H9 (cell line): ENCODE measurements at regions not wholly inside any gene's neighbourhood (a gene's known extent, or its start where the extent isn't known, plus 50 kb on each side); places are given as distances from the start of the nearest gene placed in this dataset.

Experiments
- DNase-seq: peaks from one replicate; pipeline ENCODE4 v3.0.0-alpha.2; 2017
- H2AFZ ChIP-seq: one replicate; pipeline ENCODE4 v1.6.1; 2013; ENCODE audit warnings: mild to moderate bottlenecking, low read length, control low read depth, moderate library complexity
- H2AK5ac ChIP-seq: 2 replicates; pipeline ENCODE4 v1.6.1; 2013; ENCODE audit warnings: low read length, control low read depth, mixed read lengths; ENCODE audit not compliant: insufficient read length
- H2BK120ac ChIP-seq: one replicate; pipeline ENCODE4 v1.6.1; 2013; ENCODE audit warnings: low read depth, mild to moderate bottlenecking, low read length, control low read depth, inconsistent platforms; ENCODE audit not compliant: poor library complexity, severe bottlenecking
- H2BK12ac ChIP-seq: 2 replicates; pipeline ENCODE4 v1.6.1; 2013; ENCODE audit warnings: low read length, control low read depth, mixed read lengths, low read depth; ENCODE audit not compliant: insufficient read length
- H2BK15ac ChIP-seq: 2 replicates; pipeline ENCODE4 v1.6.1; 2013; ENCODE audit warnings: low read depth, low read length, control low read depth
- H2BK20ac ChIP-seq: one replicate; pipeline ENCODE4 v1.6.1; 2013; ENCODE audit warnings: low read depth, mild to moderate bottlenecking, low read length, control low read depth, inconsistent platforms; ENCODE audit not compliant: poor library complexity, severe bottlenecking
- H2BK5ac ChIP-seq: 2 replicates; pipeline ENCODE4 v1.6.1; 2013; ENCODE audit warnings: low read length, control low read depth, mixed read lengths; ENCODE audit not compliant: insufficient read length
- H3K14ac ChIP-seq: 2 replicates; pipeline ENCODE4 v1.6.1; 2013; ENCODE audit warnings: low read length, control low read depth; ENCODE audit not compliant: insufficient read depth
- H3K18ac ChIP-seq: 2 replicates; pipeline ENCODE4 v1.6.1; 2013; ENCODE audit warnings: low read depth, mild to moderate bottlenecking, mixed read lengths, low read length, control low read depth; ENCODE audit not compliant: insufficient read length
- H3K23ac ChIP-seq: 2 replicates; pipeline ENCODE4 v1.6.1; 2013; ENCODE audit warnings: low read length, control low read depth, mixed read lengths, low read depth; ENCODE audit not compliant: insufficient read length
- H3K23me2 ChIP-seq: 2 replicates; pipeline ENCODE4 v1.6.1; 2013; ENCODE audit warnings: low read depth, mild to moderate bottlenecking, mixed read lengths, low read length, control low read depth; ENCODE audit not compliant: insufficient read length, poor library complexity, severe bottlenecking
- H3K27ac ChIP-seq: 2 replicates; pipeline ENCODE4 v1.5.1; 2013; ENCODE audit warnings: low read length, control low read depth, mixed read lengths, low read depth; ENCODE audit not compliant: insufficient read length
- H3K27me3 ChIP-seq: 2 replicates; pipeline ENCODE4 v1.6.1; 2013; ENCODE audit warnings: low read length, control low read depth, inconsistent platforms; ENCODE audit not compliant: insufficient read depth
- H3K4ac ChIP-seq: 2 replicates; pipeline ENCODE4 v1.6.1; 2013; ENCODE audit warnings: low read depth, mild to moderate bottlenecking, control low read depth, inconsistent platforms, low read length, moderate library complexity
- H3K4me1 ChIP-seq: 2 replicates; pipeline ENCODE4 v1.6.1; 2013; ENCODE audit warnings: low read length, control low read depth, inconsistent platforms; ENCODE audit not compliant: insufficient read depth
- H3K4me2 ChIP-seq: 2 replicates; pipeline ENCODE4 v1.6.1; 2013; ENCODE audit warnings: low read length, control low read depth, mixed read lengths; ENCODE audit not compliant: insufficient read length, insufficient read depth
- H3K56ac ChIP-seq: 2 replicates; pipeline ENCODE4 v1.6.1; 2013; ENCODE audit warnings: low read depth, mild to moderate bottlenecking, mixed read lengths, low read length, control low read depth; ENCODE audit not compliant: insufficient read length
- H3K79me1 ChIP-seq: 2 replicates; pipeline ENCODE4 v1.6.1; 2013; ENCODE audit warnings: low read depth, mild to moderate bottlenecking, moderate library complexity, low read length, control low read depth, inconsistent platforms; ENCODE audit not compliant: insufficient read depth, poor library complexity, severe bottlenecking
- H3K79me2 ChIP-seq: 2 replicates; pipeline ENCODE4 v1.6.1; 2013; ENCODE audit warnings: low read length, control low read depth, inconsistent platforms; ENCODE audit not compliant: insufficient read depth
- H3K9ac ChIP-seq: 2 replicates; pipeline ENCODE4 v1.6.1; 2013; ENCODE audit warnings: low read length, control low read depth, mixed read lengths; ENCODE audit not compliant: insufficient read length; ENCODE audit errors: extremely low read depth
- H3K9me3 ChIP-seq: one replicate; pipeline ENCODE4 v1.6.1; 2013; ENCODE audit warnings: low read depth, low read length, inconsistent platforms; ENCODE audit not compliant: control insufficient read depth
- H3T11ph ChIP-seq: one replicate; pipeline ENCODE4 v1.6.1; 2013; ENCODE audit warnings: mild to moderate bottlenecking, low read length, control low read depth, inconsistent platforms
- H4K20me1 ChIP-seq: one replicate; pipeline ENCODE4 v1.6.1; 2013; ENCODE audit not compliant: control insufficient read depth, insufficient read length, insufficient read depth
- H4K5ac ChIP-seq: 2 replicates; pipeline ENCODE4 v1.6.1; 2013; ENCODE audit warnings: low read depth, mild to moderate bottlenecking, mixed read lengths, low read length, control low read depth; ENCODE audit not compliant: insufficient read length
- H4K8ac ChIP-seq: replicated peaks from 2 replicates; pipeline ENCODE4 v1.6.1; 2013; ENCODE audit warnings: low read length, control low read depth, mixed read lengths, low read depth; ENCODE audit not compliant: insufficient read length
- H4K91ac ChIP-seq: 2 replicates; pipeline ENCODE4 v1.6.1; 2013; ENCODE audit warnings: low read depth, mild to moderate bottlenecking, moderate library complexity, mixed read lengths, low read length, control low read depth; ENCODE audit not compliant: insufficient read length
- H3K27ac Mint-ChIP-seq, 3 experiments: 2 replicates in 2 of 3; 3 replicates in 1 of 3; pipeline ENCODE4 v1.8.0; 2020 to 2021; ENCODE audit warnings: mixed read lengths in 3 of 3, mild to moderate bottlenecking in 1 of 3, moderate library complexity in 1 of 3
- H3K27me3 Mint-ChIP-seq: 2 replicates; pipeline ENCODE4 v1.8.0; 2021; ENCODE audit warnings: low read depth, mild to moderate bottlenecking, moderate library complexity, mixed read lengths
- H3K36me3 Mint-ChIP-seq, 3 experiments: 2 replicates in 2 of 3; 3 replicates in 1 of 3; pipeline ENCODE4 v1.8.0; 2020 to 2021; ENCODE audit warnings: low read depth in 3 of 3, mixed read lengths in 3 of 3; ENCODE audit not compliant: insufficient read depth in 1 of 3
- H3K4me1 Mint-ChIP-seq, 2 experiments: 2 replicates each; pipeline ENCODE4 v1.8.0; 2020; ENCODE audit warnings: mixed read lengths in 2 of 2
- H3K4me3 Mint-ChIP-seq, 2 experiments: 2 replicates in 1 of 2; 3 replicates in 1 of 2; pipeline ENCODE4 v1.8.0; 2020 to 2021; ENCODE audit warnings: mild to moderate bottlenecking in 2 of 2, mixed read lengths in 2 of 2, moderate library complexity in 1 of 2
- H3K9me3 Mint-ChIP-seq, 2 experiments: 2 replicates in 1 of 2; 3 replicates in 1 of 2; pipeline ENCODE4 v1.8.0; 2020; ENCODE audit warnings: mild to moderate bottlenecking in 2 of 2, mixed read lengths in 2 of 2, moderate library complexity in 1 of 2
- CTCF ChIP-seq: fragments of 200-600 bp; sonication (generic); conservative IDR thresholded peaks from 3 replicates; pipeline ENCODE4 v1.8.0; 2021; ENCODE audit warnings: antibody characterized with exemption, mild to moderate bottlenecking
- WGBS: extraction: QIAGEN DNeasy Blood & Tissue Kit; methylation state at CpG from one replicate; pipeline ENCODE4 v1.1.7; 2013; ENCODE audit warnings: missing lambda C conversion rate, low lambda C conversion rate, mixed read lengths; ENCODE audit not compliant: insufficient read length; ENCODE audit errors: extremely low coverage; 5-methylcytosine and 5-hydroxymethylcytosine counted together

- Mint-ChIP-seq H3K4me3 (no peak overlapping the region), H3K27ac (no peak overlapping the region), H3K4me1 (no peaks in the 10 kb centered on the region), H3K9me3 (peaks cover 0 to 7% of the 10 kb centered on the region in 2 experiments; a peak in 3 of 5 replicates), H3K27me3 (peaks cover 5% of the 10 kb centered on the region; the same call in 1 of the 2 replicates), H3K36me3 (no peaks in the 10 kb centered on the region; a peak in 1 of 7 replicates)
- Histone ChIP-seq H3K4me2 (no peak overlapping the region), H3K79me2 (no peaks in the 10 kb centered on the region), H3K9ac (no peak overlapping the region), H2BK20ac (no peak overlapping the region), H2BK5ac (no peak overlapping the region), H4K91ac (no peak overlapping the region), H3K23ac (no peak overlapping the region), H2BK15ac (no peak overlapping the region), H3K27me3 (no peaks in the 10 kb centered on the region), H2AFZ (no peak overlapping the region), H2AK5ac (no peak overlapping the region), H3K56ac (no peak overlapping the region), H4K8ac (no peak overlapping the region), H3K14ac (no peak overlapping the region), H3K9me3 (no peaks in the 10 kb centered on the region), H3K18ac (no peak overlapping the region), H3K27ac (no peak overlapping the region), H3K4ac (no peak overlapping the region), H3K4me1 (no peaks in the 10 kb centered on the region), H3K23me2 (no peaks in the 10 kb centered on the region), H4K20me1 (no peaks in the 10 kb centered on the region), H2BK12ac (no peak overlapping the region), H3T11ph (no peak overlapping the region), H4K5ac (no peak overlapping the region), H2BK120ac (no peak overlapping the region), H3K79me1 (no peaks in the 10 kb centered on the region)
- TF ChIP-seq CTCF, result peak; percentile 46; the same call in 1 of the 3 replicates
- WGBS, result no CpG with 5 or more reads among the region's 5 CpGs
- no peak for DNase-seq
Measured at GRCh38 chr2:228699400-228699799, 517.9 kb upstream of the SPHKAP start.
